ENCODE measurements at regions not wholly inside any gene's neighbourhood (a gene's known extent, or its start where the extent isn't known, plus 50 kb on each side); places are given as distances from the start of the nearest gene placed in this dataset.

GRCh38 chr13:53121131-53121773, 92.6 kb downstream of the OLFM4 start:
- Histone ChIP-seq H3K9me2 (replicated peaks; ENCODE audit: control insufficient read depth, low read length) (no peaks in the 10 kb centered on the region), H3K79me2 (ENCODE audit: control insufficient read depth, low read length) (no peaks in the 10 kb centered on the region), H3K4me2 (ENCODE audit: low read length) (no peak overlapping the region), H3F3A (ENCODE audit: control insufficient read depth, insufficient read depth) (no peaks in the 10 kb centered on the region), H3K27ac (ENCODE audit: low read depth, low read length) (no peak overlapping the region), H3K27me3 (ENCODE audit: control insufficient read depth, low read length) (no peaks in the 10 kb centered on the region), H3K36me3 (ENCODE audit: control insufficient read depth, low read length) (no peaks in the 10 kb centered on the region), H4K20me1 (ENCODE audit: control insufficient read depth, insufficient read depth, low read depth, low read length) (no peaks in the 10 kb centered on the region), H3K4me1 (ENCODE audit: control insufficient read depth, low read length) (no peaks in the 10 kb centered on the region), H3K9me3 (ENCODE audit: control insufficient read depth, insufficient read depth, low read length) (no peaks in the 10 kb centered on the region), H3K4me3 (ENCODE audit: low read length) (no peak overlapping the region)
- TF ChIP-seq CTCF (IDR thresholded peaks at IDR 0.05; ENCODE audit: low read depth, low read length, poor library complexity, severe bottlenecking) (no peak), EZH2phosphoT487 (IDR thresholded peaks at IDR 0.05; ENCODE audit: borderline replicate concordance, low read length) (no peak)

GRCh38 chr13:53121919-53122318, 93.3 kb downstream of the OLFM4 start:
- H3K4me1 ChIP-seq (ENCODE audit: control insufficient read depth, low read length) = no peaks in the 10 kb centered on the region
- TF ChIP-seq CTCF (IDR thresholded peaks at IDR 0.05; ENCODE audit: low read depth, low read length, poor library complexity, severe bottlenecking) = no peak
- TF ChIP-seq EZH2phosphoT487 (IDR thresholded peaks at IDR 0.05; ENCODE audit: borderline replicate concordance, low read length) = no peak
- H3F3A ChIP-seq (ENCODE audit: control insufficient read depth, insufficient read depth) = no peaks in the 10 kb centered on the region
- H3K27me3 ChIP-seq (ENCODE audit: control insufficient read depth, low read length) = no peaks in the 10 kb centered on the region
- H3K9me2 ChIP-seq (replicated peaks; ENCODE audit: control insufficient read depth, low read length) = no peaks in the 10 kb centered on the region
- no peak overlapping the region for H3K4me3 ChIP-seq (ENCODE audit: low read length)
- no peaks in the 10 kb centered on the region for H3K79me2 ChIP-seq (ENCODE audit: control insufficient read depth, low read length)
- no peaks in the 10 kb centered on the region for H4K20me1 ChIP-seq (ENCODE audit: control insufficient read depth, insufficient read depth, low read depth, low read length)
- no peak overlapping the region for H3K4me2 ChIP-seq (ENCODE audit: low read length)
- no peak overlapping the region for H3K27ac ChIP-seq (ENCODE audit: low read depth, low read length)
- H3K9me3 ChIP-seq (ENCODE audit: control insufficient read depth, insufficient read depth, low read length) = no peaks in the 10 kb centered on the region
- H3K36me3 ChIP-seq (ENCODE audit: control insufficient read depth, low read length) = no peaks in the 10 kb centered on the region

- TF ChIP-seq CTCF (IDR thresholded peaks at IDR 0.05; ENCODE audit: low read depth, low read length, poor library complexity, severe bottlenecking) (no peak), EZH2phosphoT487 (IDR thresholded peaks at IDR 0.05; ENCODE audit: borderline replicate concordance, low read length) (no peak)
- Histone ChIP-seq H3K27ac (ENCODE audit: low read depth, low read length) (no peak overlapping the region), H3K4me2 (ENCODE audit: low read length) (no peak overlapping the region), H3K36me3 (ENCODE audit: control insufficient read depth, low read length) (no peaks in the 10 kb centered on the region), H3F3A (ENCODE audit: control insufficient read depth, insufficient read depth) (no peaks in the 10 kb centered on the region), H3K79me2 (ENCODE audit: control insufficient read depth, low read length) (no peaks in the 10 kb centered on the region), H3K9me3 (ENCODE audit: control insufficient read depth, insufficient read depth, low read length) (no peaks in the 10 kb centered on the region), H3K27me3 (ENCODE audit: control insufficient read depth, low read length) (no peaks in the 10 kb centered on the region), H3K4me3 (ENCODE audit: low read length) (no peak overlapping the region), H3K9me2 (replicated peaks; ENCODE audit: control insufficient read depth, low read length) (no peaks in the 10 kb centered on the region), H3K4me1 (ENCODE audit: control insufficient read depth, low read length) (no peaks in the 10 kb centered on the region), H4K20me1 (ENCODE audit: control insufficient read depth, insufficient read depth, low read depth, low read length) (no peaks in the 10 kb centered on the region)
Observed at GRCh38 chr13:53123536-53123935, 94.9 kb downstream of the OLFM4 start.
